Activated T-cell treated with anti-CD3 and anti-CD28 coated beads for 4 hours (primary cell): ENCODE measurements at regions not wholly inside any gene's neighbourhood (a gene's known extent, or its start where the extent isn't known, plus 50 kb on each side); places are given as distances from the start of the nearest gene placed in this dataset.
"Not testable (repeated sequence)": the region's sequence is repeated elsewhere in the genome, so short reads cannot be mapped to it uniquely, and the experiment has no call there.

ENCODE experiments used
- DNase-seq: peaks from one replicate; pipeline ENCODE4 v3.0.0-alpha.2; 2020

DNA sequence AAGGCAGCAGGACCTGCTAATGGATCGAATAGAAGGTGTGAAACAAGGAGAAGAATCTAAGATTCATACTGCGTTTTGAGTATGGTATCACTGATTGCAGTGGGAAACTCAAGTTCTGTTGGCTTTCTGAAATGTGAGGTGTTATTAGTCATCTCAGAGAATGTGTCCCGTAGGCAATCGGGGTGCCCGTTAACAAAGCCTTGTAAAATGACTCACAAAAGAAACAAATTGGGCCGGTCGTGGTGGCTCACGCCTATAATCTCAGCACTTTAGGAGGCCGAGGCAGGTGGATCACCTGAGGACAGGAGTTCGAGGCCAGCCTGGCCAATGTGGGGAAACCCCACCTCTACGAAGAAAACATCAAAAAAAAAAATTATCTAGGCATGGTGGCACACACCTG lies 118.2 kb upstream of the C7orf33 start:
- DNase-seq = no peak

- no peak for DNase-seq
Measured at GRCh38 chr7:148473703-148474480, 116.7 kb upstream of the C7orf33 start.

GRCh38 chr7:148474481-148475025 lies 116.0 kb upstream of the C7orf33 start:
- no peak for DNase-seq

DNA sequence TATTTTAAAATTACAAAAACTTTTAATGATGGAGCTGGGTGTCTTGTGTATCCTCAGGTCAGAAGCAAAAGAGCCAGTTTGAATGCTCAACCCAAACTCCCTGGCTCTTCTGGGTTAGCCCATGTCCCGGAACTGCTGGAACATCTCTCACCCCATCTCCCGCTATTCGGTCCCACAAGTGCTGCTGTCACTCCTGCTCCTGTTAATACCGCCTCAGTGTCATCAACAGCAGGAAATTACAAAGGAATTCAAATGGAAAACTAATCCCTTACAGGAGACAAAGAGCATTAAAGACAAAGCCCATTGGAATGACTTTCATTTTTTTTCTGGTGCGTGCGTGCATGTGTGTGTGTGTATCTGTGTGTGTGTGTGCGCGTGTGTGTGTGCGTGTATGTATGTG lies 112.0 kb upstream of the C7orf33 start:
- no peak for DNase-seq

GRCh38 chr7:148480479-148481146 lies 110.0 kb upstream of the C7orf33 start:
- DNase-seq = no peak

DNA sequence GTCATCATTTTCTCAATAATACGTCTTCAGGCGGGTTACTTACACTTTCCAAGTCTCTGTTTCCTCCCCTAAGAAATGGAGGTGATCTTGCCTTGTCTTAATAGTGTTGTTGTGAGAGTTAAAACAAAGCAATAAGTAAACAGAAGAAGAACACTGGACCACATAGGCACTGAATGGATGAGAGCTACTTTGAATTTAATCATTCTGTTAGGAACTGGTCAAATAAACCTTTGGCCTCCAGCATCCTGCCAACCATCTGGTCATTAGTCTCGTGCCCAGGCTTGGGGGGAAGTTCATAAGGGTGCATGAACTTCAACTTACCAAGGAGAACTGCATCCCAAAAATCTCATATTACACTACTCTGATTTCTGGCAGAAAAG lies 109.4 kb upstream of the C7orf33 start:
- DNase-seq = no peak

GRCh38 chr7:148481971-148482626 lies 108.5 kb upstream of the C7orf33 start:
- DNase-seq = no peak

- DNase-seq = no peak
Measured at GRCh38 chr7:148483515-148484308, 106.9 kb upstream of the C7orf33 start.

- no peak for DNase-seq
Measured at GRCh38 chr7:148484486-148484885, 106.1 kb upstream of the C7orf33 start.

DNA sequence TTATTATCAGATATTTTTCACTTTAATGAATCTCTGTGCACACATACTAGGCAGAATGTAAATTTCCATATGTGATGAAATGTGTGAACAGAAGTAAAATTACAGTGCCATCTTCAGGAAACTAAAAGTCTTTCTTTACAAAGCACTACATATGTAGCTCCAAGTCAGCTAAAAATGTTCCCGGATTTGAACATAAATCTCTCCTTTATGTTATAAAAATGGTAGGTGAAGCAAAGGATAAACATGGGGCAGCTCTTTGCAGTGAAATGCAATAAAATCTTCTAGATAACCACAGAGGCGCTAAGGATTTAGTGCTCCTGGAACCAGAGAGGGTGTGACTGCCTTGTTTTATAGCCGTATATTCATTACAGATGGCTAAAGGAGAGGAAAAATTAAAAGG lies 104.9 kb upstream of the C7orf33 start:
- DNase-seq = no peak

DNA sequence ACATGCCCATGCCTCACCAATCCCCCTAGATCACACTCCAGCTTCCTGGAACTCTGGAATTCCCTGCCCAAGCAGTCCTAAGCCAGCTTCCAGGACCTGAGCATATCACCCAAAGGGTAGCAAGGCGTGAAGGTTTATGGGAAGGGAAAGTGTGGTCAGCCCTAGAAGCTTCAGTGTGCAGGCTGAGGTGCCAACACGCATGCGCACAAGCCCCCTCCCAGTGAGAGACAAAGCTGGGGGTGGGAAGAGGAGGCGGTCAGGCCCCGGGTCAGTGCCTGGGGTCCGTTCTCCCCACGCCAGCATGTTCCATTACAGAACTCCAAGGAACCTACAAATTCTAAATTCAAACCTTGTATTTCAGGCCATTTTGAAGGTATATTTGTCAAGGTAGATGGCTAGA lies 103.6 kb upstream of the C7orf33 start:
- no peak for DNase-seq

DNA sequence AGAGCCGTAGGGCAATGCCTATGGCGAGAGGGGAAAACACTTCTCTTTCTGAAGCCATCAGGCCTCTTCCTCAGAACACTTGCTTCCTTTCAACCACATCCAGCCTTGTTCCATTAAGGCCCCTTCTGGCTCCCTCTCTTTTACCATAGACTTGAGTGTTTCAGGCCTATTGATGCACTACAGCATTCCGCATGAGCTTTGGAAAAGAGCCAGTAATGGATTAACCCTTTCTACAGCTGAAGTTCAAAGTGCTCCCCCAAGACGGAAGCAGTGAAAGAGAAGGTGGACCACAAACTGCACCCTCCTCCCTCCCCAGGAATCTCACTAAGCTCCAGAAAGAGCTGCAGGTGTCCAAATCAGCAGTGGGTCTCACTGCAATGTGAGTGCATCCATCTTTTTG lies 102.7 kb upstream of the C7orf33 start:
- no peak for DNase-seq

GRCh38 chr7:148489678-148490077 lies 100.9 kb upstream of the C7orf33 start:
- DNase-seq = no peak

DNA sequence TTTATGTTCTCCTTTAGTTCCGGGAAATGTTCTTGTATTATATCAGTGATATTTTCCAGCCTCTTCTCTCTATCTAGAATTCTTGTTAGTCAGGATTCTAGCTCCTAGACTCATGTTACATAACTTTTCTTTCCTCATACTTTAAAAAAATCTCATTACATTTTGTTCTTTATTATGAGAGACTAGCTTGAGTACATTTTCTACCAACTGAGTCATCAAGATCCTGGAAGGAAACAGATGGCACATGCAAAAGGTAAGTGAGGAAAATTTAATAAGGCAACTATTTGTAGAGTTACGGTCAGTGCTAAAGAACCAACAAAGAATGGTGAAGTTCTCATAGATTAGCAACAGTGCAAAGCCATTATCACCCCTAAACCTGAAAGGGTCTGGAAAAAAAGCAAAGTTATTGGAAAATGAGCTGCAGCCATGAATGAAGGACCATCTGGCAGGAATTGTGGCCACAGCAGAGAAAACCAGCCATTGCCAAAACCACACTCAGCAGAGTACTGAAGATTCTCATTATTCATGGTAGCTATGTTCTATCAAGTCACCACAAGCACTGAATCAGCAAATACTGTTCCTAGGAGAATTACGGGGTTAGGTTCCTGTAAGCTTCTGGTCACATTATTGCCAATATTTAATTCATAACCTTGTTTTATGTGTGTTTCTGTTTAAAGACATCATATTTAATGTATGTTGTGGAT lies 98.3 kb upstream of the C7orf33 start:
- DNase-seq = no peak

DNA sequence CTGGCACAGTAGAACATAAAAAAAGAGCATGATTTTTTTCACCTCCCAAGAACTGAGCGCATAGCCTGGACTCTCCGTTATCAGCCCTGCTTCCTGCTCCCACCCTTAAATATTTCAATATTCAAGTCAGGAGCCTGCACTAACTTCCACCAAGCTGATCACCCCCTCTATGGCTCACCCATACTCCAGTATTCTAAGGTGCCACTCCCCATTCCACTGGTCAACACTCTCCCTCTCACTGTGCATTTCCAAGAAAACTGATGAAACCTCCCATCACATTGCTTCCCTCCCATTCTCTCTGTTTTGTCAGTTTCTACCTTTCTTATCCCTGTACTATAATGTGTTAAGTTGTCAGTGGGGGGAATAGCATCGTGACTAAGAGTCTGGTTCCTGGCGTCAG lies 95.0 kb upstream of the C7orf33 start:
- no peak for DNase-seq

GRCh38 chr7:148500978-148501377 lies 89.6 kb upstream of the C7orf33 start:
- no peak for DNase-seq

DNA sequence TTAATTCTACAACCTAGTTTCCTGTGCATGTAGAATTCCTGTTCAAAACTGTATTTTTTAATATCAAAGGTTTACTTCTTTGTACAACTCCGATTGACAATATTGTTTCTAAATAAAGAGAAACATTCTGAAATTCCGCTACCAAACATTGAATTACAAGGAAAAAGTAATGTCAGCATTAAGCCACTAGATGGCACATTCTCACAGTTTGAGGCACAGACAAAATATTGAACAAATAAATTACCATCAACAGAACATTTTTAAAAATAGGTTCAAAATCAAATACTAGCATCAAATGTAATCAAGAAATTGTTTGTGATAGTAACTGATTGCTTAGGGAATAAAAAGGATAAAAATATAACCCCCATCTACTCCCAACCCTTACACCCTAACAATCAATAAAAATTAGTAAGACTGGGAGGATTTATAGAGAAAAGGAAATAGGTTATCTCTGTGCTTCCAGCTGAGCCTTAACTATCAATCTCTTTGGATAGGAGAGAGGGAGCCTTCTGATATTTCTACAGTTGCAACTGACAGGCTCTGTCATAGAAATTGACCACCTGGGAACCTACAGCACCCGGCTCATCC lies 86.6 kb upstream of the C7orf33 start:
- DNase-seq = no peak

DNA sequence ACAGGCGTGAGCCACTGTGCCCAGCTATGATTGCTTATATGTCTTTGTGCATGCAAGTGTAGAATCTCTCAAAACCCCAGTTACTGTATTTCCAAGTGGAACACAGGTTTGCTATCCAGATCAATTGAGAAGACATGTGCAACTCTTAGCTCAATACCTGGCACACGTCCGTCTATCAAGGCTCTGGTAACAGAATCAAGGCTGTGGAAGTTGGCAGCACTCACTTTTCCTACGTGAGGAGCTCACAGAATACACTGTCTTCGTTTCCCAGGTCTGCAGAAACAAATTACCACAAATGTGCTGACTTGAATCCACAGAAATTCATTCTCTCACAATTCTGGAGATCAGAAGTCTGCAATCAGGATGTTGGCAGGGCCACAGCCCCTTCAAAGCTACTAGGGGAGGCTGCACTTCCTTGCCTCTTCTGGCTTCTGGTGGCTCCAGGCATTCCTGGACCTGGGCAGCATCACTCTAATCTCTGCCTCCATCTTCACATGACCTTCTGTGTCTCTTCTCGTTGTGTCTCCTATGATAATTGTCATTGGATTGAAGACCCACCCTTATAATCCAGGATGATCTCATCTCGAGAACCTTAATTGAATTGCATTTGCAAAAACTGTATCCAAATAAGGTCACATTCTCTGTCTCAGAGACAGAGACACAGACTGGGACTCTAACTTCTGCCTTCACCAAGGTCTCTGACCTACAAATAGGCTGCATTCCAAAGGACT lies 84.8 kb upstream of the C7orf33 start:
- no peak for DNase-seq

GRCh38 chr7:148507064-148507573 lies 83.4 kb upstream of the C7orf33 start:
- not testable (repeated sequence) for DNase-seq

- DNase-seq = no peak
Measured at GRCh38 chr7:148507787-148508186, 82.8 kb upstream of the C7orf33 start.

DNA sequence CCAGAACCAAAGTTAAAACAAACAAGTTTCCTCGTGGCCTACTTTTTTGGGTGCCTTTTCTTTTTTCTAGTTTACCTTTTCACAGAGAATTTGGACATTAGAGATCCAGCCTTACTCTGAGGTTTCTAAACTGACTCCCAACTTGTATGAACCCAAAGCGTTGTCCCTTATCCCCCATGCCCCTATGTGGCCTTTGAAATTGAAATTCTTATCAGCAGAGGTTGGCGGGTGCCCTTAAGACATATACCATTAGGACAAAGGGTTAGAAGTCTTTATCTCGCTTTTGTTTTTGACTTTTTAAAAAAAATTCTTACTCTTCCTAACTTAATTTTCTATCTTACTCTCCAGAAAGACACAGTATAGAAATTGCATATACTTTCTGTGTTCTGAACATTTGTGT lies 76.3 kb upstream of the C7orf33 start:
- no peak for DNase-seq
